Bronchial epithelial cell (primary cell): ENCODE measurements at regions not wholly inside any gene's neighbourhood (a gene's known extent, or its start where the extent isn't known, plus 50 kb on each side); places are given as distances from the start of the nearest gene placed in this dataset.
A peak's percentile ranks its signal among the peaks of the same experiment; 100 is the strongest.

Experiments used
- DNase-seq: peaks from one replicate; pipeline ENCODE4 v3.0.0-alpha.2; 2010; ENCODE audit warnings: low read depth
- FAIRE-seq: peaks from 2 replicates; lab custom pipeline; 2011; peaks lifted over from hg19 to GRCh38; lab: Jason Lieb, UNC
- H3K27me3 ChIP-seq: 2 replicates; pipeline ENCODE4 v1.5.1; 2011; ENCODE audit warnings: low read length; ENCODE audit not compliant: control insufficient read depth, insufficient read depth
- H3K36me3 ChIP-seq: 2 replicates; pipeline ENCODE4 v1.5.1; 2011; ENCODE audit warnings: low read length; ENCODE audit not compliant: control insufficient read depth, insufficient read depth
- H3K4me3 ChIP-seq: 2 replicates; pipeline ENCODE4 v1.5.1; 2011; ENCODE audit warnings: mild to moderate bottlenecking, low read depth, low read length, control low read depth
- CTCF ChIP-seq: IDR thresholded peaks from 2 replicates; pipeline ENCODE4 v1.5.1; 2011; ENCODE audit warnings: mild to moderate bottlenecking, moderate library complexity, low read length, control low read depth, inconsistent platforms; ENCODE audit not compliant: insufficient read depth, severe bottlenecking

DNA sequence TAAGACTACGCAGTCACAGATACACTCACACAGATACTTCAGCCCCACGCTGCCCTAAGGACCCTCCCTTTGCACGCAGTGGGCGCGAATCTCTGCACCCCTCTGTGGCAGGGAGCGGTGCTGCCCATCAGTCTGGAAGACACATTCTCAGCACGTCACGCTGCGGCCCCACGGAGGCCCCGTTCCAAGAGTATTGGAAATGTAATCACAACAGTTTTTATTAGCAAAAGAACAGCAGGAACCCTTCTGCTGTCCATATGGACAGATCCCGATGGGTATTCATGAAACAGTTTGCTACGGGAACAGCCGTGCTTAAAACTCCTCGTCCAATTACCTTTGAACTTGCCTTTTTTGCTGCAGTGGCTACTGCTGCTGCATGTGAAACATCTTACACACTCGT, 131.0 kb downstream of the RPS24 start:
- no peaks in the 10 kb centered on the region for H3K36me3 ChIP-seq
- H3K4me3 ChIP-seq, result no peak overlapping the region
- H3K27me3 ChIP-seq, result no peaks in the 10 kb centered on the region
- no peak for DNase-seq
- no peak for TF ChIP-seq CTCF
- no peak for FAIRE-seq

GRCh38 chr10:78165172-78165571, 131.5 kb downstream of the RPS24 start:
- Histone ChIP-seq H3K4me3 (no peak overlapping the region), H3K27me3 (no peaks in the 10 kb centered on the region), H3K36me3 (no peaks in the 10 kb centered on the region)
- FAIRE-seq (no peak), DNase-seq (no peak)
- TF ChIP-seq CTCF, result no peak

DNA sequence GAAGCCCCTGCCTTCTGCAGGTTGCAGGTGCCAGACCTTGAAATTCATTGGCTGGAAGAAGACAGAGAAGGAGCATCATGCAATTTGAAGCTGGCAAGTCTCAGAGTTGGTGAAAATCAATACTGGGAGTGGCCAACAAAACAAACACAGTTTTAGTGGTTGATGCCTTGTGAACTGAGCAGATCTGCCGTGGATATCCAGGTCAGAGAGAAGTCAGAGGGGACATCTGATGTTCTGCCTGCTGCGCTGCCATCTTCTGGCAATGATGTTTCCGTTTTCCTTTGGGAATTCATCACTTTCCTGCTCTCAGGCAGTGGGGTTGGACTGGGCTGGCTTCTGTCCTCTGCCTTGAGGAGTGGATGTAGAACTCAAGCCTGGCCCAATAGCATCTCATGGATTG, 132.0 kb downstream of the RPS24 start:
- no peaks in the 10 kb centered on the region for H3K36me3 ChIP-seq
- no peaks in the 10 kb centered on the region for H3K27me3 ChIP-seq
- DNase-seq, result no peak
- H3K4me3 ChIP-seq, result no peak overlapping the region
- FAIRE-seq, result no peak
- peak; percentile 21 for TF ChIP-seq CTCF

DNA sequence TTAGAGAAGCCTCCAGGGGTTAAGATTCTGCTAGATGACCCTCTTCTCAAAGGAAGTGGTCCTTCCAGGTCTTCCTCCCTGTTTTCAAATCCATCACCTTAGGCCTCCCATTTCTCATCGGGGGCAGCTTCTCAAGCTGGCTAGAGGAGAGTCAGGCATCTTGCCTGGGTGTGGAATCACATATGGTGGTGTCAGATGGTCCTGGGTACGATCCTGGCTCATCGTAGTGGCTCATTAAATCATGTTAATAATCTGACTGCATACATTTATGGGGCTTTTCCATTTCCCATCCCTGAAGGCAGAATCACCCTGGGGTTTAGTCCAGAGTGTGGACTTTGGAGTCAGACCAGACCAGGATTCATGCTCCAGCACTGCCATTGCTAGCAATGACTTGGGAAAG, 132.6 kb downstream of the RPS24 start:
- TF ChIP-seq CTCF, result no peak
- no peak for DNase-seq
- FAIRE-seq, result no peak
- Histone ChIP-seq H3K36me3 (no peaks in the 10 kb centered on the region), H3K4me3 (no peak overlapping the region), H3K27me3 (no peaks in the 10 kb centered on the region)

- Histone ChIP-seq H3K36me3 (no peaks in the 10 kb centered on the region), H3K27me3 (no peaks in the 10 kb centered on the region), H3K4me3 (no peak overlapping the region)
- DNase-seq (no peak), FAIRE-seq (no peak)
- TF ChIP-seq CTCF, result no peak
Observed at GRCh38 chr10:78169214-78169613, 135.6 kb downstream of the RPS24 start.

DNA sequence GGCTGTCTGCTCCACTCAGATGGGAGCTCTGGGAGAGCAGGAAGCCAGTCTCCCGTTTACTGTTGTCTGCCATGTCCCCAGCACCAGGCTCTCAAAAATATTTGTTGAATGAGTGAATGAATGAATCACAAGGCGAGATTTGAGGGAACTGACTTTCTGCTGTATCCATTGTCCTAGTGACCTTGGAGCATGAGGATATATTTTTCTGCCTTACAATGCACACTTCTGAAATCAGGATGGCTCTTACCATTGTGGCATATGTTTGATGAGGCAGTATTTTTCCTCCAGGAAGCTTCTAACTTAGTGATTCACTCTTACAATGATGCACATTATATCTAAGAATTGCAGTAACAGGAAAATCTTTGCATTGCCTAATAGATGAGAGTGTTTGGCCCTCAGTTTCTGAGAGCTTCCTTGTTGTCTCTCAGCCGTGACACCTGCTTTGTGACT, 136.4 kb downstream of the RPS24 start:
- Histone ChIP-seq H3K4me3 (no peak overlapping the region), H3K36me3 (no peaks in the 10 kb centered on the region), H3K27me3 (no peaks in the 10 kb centered on the region)
- DNase-seq (peak; percentile 85), FAIRE-seq (no peak)
- TF ChIP-seq CTCF, result no peak
